Fibroblast of lung (primary cell): ENCODE measurements at regions not wholly inside any gene's neighbourhood (a gene's known extent, or its start where the extent isn't known, plus 50 kb on each side); places are given as distances from the start of the nearest gene placed in this dataset.
"Not testable (repeated sequence)": the region's sequence is repeated elsewhere in the genome, so short reads cannot be mapped to it uniquely, and the experiment has no call there.

Experiments
- DNase-seq, 2 donors: peaks; one replicate each; pipeline versions ENCODE4 v3.0.0 to v3.0.0-alpha.2; 2010; ENCODE audit warnings: low read depth in 2 of 2
- H2AFZ ChIP-seq: 2 replicates; pipeline ENCODE4 v1.5.1; 2012; ENCODE audit warnings: low read length, control low read depth, inconsistent platforms
- H3K27ac ChIP-seq: 2 replicates; pipeline ENCODE4 v1.5.1; 2011; ENCODE audit warnings: low read length, control low read depth; ENCODE audit not compliant: insufficient read depth
- H3K27me3 ChIP-seq: 2 replicates; pipeline ENCODE4 v1.5.1; 2011; ENCODE audit warnings: mild to moderate bottlenecking, low read length; ENCODE audit not compliant: control insufficient read depth, insufficient read depth
- H3K36me3 ChIP-seq: 2 replicates; pipeline ENCODE4 v1.5.1; 2011; ENCODE audit warnings: low read length; ENCODE audit not compliant: control insufficient read depth, insufficient read depth
- H3K4me1 ChIP-seq: 2 replicates; pipeline ENCODE4 v1.5.1; 2011; ENCODE audit warnings: low read length; ENCODE audit not compliant: control insufficient read depth, insufficient read depth; ENCODE audit errors: extremely low read depth
- H3K4me2 ChIP-seq: 2 replicates; pipeline ENCODE4 v1.5.1; 2011; ENCODE audit warnings: low read length, control low read depth; ENCODE audit not compliant: insufficient read depth; ENCODE audit errors: extremely low read depth
- H3K4me3 ChIP-seq, 4 experiments: fragments of 200-600 bp in 1 of 4; sonication (generic) in 1 of 4; replicated peaks in 1 of 4; 2 replicates each; pipeline ENCODE4 v1.5.1; 2011 to 2016; ENCODE audit warnings: low read length in 4 of 4, low read depth in 3 of 4, mild to moderate bottlenecking in 3 of 4, control low read depth in 2 of 4, inconsistent platforms in 1 of 4, mixed read lengths in 1 of 4; ENCODE audit not compliant: insufficient read depth in 1 of 4; ENCODE audit errors: control extremely low read depth in 1 of 4
- H3K79me2 ChIP-seq: 2 replicates; pipeline ENCODE4 v1.5.1; 2012; ENCODE audit warnings: mild to moderate bottlenecking, low read length, inconsistent platforms; ENCODE audit not compliant: control insufficient read depth, insufficient read depth
- H3K9ac ChIP-seq: 2 replicates; pipeline ENCODE4 v1.5.1; 2011; ENCODE audit warnings: mild to moderate bottlenecking, low read length, control low read depth; ENCODE audit not compliant: insufficient read depth
- H3K9me3 ChIP-seq: 2 replicates; pipeline ENCODE4 v1.5.1; 2012; ENCODE audit warnings: low read depth, low read length; ENCODE audit not compliant: control insufficient read depth, insufficient read depth
- H4K20me1 ChIP-seq: 2 replicates; pipeline ENCODE4 v1.5.1; 2011; ENCODE audit warnings: low read length; ENCODE audit not compliant: control insufficient read depth, insufficient read depth; ENCODE audit errors: extremely low read depth
- EZH2 ChIP-seq: IDR thresholded peaks from 2 replicates; pipeline ENCODE4 v1.5.1; 2012; ENCODE audit warnings: low read length, control low read depth, mild to moderate bottlenecking; ENCODE audit errors: missing control alignments
- TF ChIP-seq, protein P1 (sequence below), 2 donors: IDR thresholded peaks in 1 of 2; conservative IDR thresholded peaks in 1 of 2; 1 replicate in 1 of 2; 2 replicates in 1 of 2; pipeline ENCODE4 v1.5.1; 2011 to 2012; ENCODE audit warnings: low read length in 2 of 2, control low read depth in 1 of 2, inconsistent platforms in 1 of 2, low read depth in 1 of 2, mild to moderate bottlenecking in 1 of 2

DNA sequence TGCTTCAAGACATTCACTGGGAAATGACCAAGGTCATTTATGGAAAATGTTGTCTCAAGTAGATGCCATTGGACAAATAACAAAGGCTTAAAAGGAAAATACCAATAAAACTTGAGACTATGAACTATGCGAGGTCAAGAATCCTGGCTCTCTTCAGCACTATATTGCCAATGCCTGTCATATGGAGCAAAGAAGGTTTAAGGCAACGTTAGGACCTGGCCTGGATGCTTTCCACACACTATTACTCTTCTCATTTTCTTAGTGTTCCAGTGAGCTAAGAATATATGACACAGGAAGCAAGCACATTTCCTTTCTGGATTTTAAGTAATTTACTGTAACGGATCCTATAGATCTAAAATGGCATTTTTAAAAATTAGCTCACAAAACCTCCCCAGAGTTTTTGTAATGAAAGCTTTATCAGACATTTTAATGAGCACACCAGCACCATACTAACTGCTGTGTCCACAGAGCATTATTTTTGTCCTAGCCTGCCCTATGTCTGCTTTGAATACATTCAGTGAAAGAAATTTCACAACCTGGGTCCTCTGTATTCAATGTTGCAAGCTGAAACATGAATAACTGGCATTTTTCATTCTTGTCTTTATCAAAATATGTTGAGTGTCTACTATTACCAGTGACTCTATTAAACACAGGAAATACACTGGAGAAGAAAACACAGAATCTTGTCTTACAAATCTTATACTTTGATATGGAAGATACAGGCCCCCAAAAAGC, 315.6 kb downstream of the CETN3 start:
- TF ChIP-seq, protein P1, sequence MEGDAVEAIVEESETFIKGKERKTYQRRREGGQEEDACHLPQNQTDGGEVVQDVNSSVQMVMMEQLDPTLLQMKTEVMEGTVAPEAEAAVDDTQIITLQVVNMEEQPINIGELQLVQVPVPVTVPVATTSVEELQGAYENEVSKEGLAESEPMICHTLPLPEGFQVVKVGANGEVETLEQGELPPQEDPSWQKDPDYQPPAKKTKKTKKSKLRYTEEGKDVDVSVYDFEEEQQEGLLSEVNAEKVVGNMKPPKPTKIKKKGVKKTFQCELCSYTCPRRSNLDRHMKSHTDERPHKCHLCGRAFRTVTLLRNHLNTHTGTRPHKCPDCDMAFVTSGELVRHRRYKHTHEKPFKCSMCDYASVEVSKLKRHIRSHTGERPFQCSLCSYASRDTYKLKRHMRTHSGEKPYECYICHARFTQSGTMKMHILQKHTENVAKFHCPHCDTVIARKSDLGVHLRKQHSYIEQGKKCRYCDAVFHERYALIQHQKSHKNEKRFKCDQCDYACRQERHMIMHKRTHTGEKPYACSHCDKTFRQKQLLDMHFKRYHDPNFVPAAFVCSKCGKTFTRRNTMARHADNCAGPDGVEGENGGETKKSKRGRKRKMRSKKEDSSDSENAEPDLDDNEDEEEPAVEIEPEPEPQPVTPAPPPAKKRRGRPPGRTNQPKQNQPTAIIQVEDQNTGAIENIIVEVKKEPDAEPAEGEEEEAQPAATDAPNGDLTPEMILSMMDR (conservative IDR thresholded peaks at IDR 0.05 in 1 of 2, IDR thresholded peaks at IDR 0.05 in 1 of 2; ENCODE audit: low read depth in 1 of 2, low read length in 2 of 2), result no peak
- TF ChIP-seq EZH2, result no peak
- Histone ChIP-seq H3K79me2 (no peaks in the 10 kb centered on the region), H3K4me1 (no peaks in the 10 kb centered on the region), H3K27ac (no peak overlapping the region), H3K36me3 (no peaks in the 10 kb centered on the region), H3K4me2 (no peak overlapping the region), H4K20me1 (no peaks in the 10 kb centered on the region), H3K9me3 (no peaks in the 10 kb centered on the region), H3K9ac (no peak overlapping the region), H2AFZ (no peak overlapping the region), H3K4me3 (no peak overlapping the region), H3K27me3 (no peaks in the 10 kb centered on the region)
- DNase-seq, result no peak

DNA sequence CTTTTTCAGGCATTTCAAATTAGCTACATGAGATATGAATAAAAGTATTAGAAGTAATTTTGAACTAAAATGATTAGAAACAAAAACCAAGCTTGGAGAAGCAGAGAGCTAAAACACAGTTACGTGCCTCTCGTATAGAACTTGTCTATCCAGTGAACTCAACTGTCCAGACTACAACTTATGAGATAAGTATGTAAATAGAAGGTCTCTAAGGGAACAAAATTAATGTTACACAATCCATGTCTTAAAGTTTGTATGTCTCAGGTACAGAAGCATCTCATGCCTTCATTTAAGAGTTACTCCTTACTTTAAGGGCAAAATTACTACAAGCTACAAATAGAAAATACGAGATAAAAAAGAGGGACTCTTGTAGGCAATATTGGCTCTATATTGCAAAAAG, 316.8 kb downstream of the CETN3 start:
- Histone ChIP-seq H2AFZ (no peak overlapping the region), H3K9me3 (no peaks in the 10 kb centered on the region), H3K4me2 (no peak overlapping the region), H3K27me3 (no peaks in the 10 kb centered on the region), H3K36me3 (no peaks in the 10 kb centered on the region), H3K27ac (no peak overlapping the region), H3K9ac (no peak overlapping the region), H4K20me1 (no peaks in the 10 kb centered on the region), H3K4me3 (no peak overlapping the region), H3K4me1 (no peaks in the 10 kb centered on the region), H3K79me2 (no peaks in the 10 kb centered on the region)
- TF ChIP-seq, protein P1 (conservative IDR thresholded peaks at IDR 0.05 in 1 of 2, IDR thresholded peaks at IDR 0.05 in 1 of 2; ENCODE audit: low read depth in 1 of 2, low read length in 2 of 2), result no peak
- no peak for TF ChIP-seq EZH2
- no peak for DNase-seq

DNA sequence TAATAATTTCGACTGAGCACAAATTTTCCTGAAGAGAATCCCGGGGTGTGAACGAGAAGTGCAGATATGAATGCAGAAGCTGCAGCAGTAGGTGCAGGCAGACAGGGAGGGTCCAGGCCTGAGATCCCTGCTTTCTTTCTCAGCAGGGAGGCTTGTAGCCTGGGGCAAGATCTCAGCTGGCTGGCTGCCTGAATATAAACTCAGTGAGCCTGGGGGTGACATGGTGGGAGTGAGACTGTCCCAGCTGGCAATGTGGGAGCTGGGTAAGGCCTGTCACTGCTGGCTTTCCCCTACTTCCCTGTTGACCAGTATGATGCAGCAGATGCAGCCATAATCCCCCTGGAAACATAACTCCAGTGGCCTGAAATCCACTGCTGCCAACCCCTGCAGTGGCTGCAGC, 325.2 kb downstream of the CETN3 start:
- H3K79me2 ChIP-seq, result no peaks in the 10 kb centered on the region
- TF ChIP-seq EZH2, result no peak
- TF ChIP-seq, protein P1 (conservative IDR thresholded peaks at IDR 0.05 in 1 of 2, IDR thresholded peaks at IDR 0.05 in 1 of 2; ENCODE audit: low read depth in 1 of 2, low read length in 2 of 2), result no peak
- H4K20me1 ChIP-seq, result no peaks in the 10 kb centered on the region
- H3K27ac ChIP-seq, result no peak overlapping the region
- H3K4me2 ChIP-seq, result no peak overlapping the region
- H3K9ac ChIP-seq, result no peak overlapping the region
- no peaks in the 10 kb centered on the region for H3K4me1 ChIP-seq
- no peak for DNase-seq
- H3K4me3 ChIP-seq, result no peak overlapping the region
- H3K9me3 ChIP-seq, result no peaks in the 10 kb centered on the region
- no peak overlapping the region for H2AFZ ChIP-seq
- no peaks in the 10 kb centered on the region for H3K36me3 ChIP-seq
- no peaks in the 10 kb centered on the region for H3K27me3 ChIP-seq

DNA sequence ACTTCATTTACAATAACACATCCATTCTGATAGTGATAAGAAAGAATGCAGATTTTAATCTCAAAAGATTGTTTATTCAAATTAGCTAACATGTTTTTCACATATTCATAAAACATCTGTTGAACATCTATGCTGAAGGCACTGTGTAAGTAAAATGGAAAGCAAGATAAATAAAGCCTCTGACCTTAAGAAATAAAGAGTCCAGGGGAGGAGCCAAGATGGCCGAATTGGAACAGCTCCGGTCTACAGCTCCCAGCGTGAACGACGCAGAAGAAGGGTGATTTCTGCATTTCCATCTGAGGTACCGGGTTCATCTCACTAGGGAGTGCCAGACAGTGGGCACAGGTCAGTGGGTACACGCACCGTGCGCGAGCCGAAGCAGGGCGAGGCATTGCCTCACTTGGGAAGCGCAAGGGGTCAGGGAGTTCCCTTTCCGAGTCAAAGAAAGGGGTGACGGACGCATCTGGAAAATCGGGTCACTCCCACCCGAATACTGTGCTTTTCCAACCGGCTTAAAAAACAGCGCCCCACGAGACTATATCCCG, 336.5 kb downstream of the CETN3 start:
- DNase-seq, H3K9ac ChIP-seq, H3K9me3 ChIP-seq, H3K4me2 ChIP-seq, H3K36me3 ChIP-seq, H3K79me2 ChIP-seq, H3K4me1 ChIP-seq, H2AFZ ChIP-seq, H3K4me3 ChIP-seq, H4K20me1 ChIP-seq, H3K27me3 ChIP-seq, H3K27ac ChIP-seq: not testable (repeated sequence)
